Erythroblast (primary cell): ENCODE measurements at regions not wholly inside any gene's neighbourhood (a gene's known extent, or its start where the extent isn't known, plus 50 kb on each side); places are given as distances from the start of the nearest gene placed in this dataset.

Experiments used
- GATA1 ChIP-seq: IDR thresholded peaks from 2 replicates; pipeline ENCODE4 v1.6.1; 2011; ENCODE audit warnings: low read depth, mild to moderate bottlenecking, control low read depth, low read length, moderate library complexity
- POLR2A ChIP-seq: IDR thresholded peaks from 2 replicates; pipeline ENCODE4 v1.6.1; 2011; ENCODE audit warnings: mild to moderate bottlenecking, low read length

GRCh38 chr2:239583171-239583878, 182.5 kb upstream of the HDAC4 start:
- TF ChIP-seq POLR2A (no peak), GATA1 (no peak)
